ENCODE measurements at regions not wholly inside any gene's neighbourhood (a gene's known extent, or its start where the extent isn't known, plus 50 kb on each side); places are given as distances from the start of the nearest gene placed in this dataset.

GRCh38 chr14:43198465-43198864, 1308.6 kb downstream of the FSCB start:
- no peak overlapping the region for H3K27ac ChIP-seq (ENCODE audit: low read depth in 2 of 2, low read length in 1 of 2)
- no peaks in the 10 kb centered on the region for H3K79me2 ChIP-seq (ENCODE audit: insufficient read depth)
- ChIA-PET CTCF (no interaction called here), POLR2A (no interaction called here)
- no peaks in the 10 kb centered on the region for H3K9me3 ChIP-seq
- H3K9me2 ChIP-seq: no peaks in the 10 kb centered on the region
- H2AFZ ChIP-seq (ENCODE audit: low read depth): no peak overlapping the region
- no peaks in the 10 kb centered on the region for H3K27me3 ChIP-seq (ENCODE audit: insufficient read depth)
- H3F3A ChIP-seq (replicated peaks; ENCODE audit: insufficient read depth): no peaks in the 10 kb centered on the region
- no peaks in the 10 kb centered on the region for H4K20me1 ChIP-seq (ENCODE audit: insufficient read depth)
- H3K36me3 ChIP-seq (replicated peaks in 1 of 2; ENCODE audit: control insufficient read depth in 1 of 2, insufficient read depth in 2 of 2, low read length in 1 of 2): no peaks in the 10 kb centered on the region
- no peak overlapping the region for H3K9ac ChIP-seq
- WGBS (ENCODE audit: low lambda C conversion rate): 9% methylated on average over 2 of the region's 2 CpGs
- TF ChIP-seq RFX5 (IDR thresholded peaks at IDR 0.05; ENCODE audit: low read length) (no peak), CHD2 (IDR thresholded peaks at IDR 0.05; ENCODE audit: low read length, partially characterized antibody) (no peak), CTCF (IDR thresholded peaks at IDR 0.05) (no peak), YY1 (IDR thresholded peaks at IDR 0.05; ENCODE audit: low read depth) (no peak), TAF1 (IDR thresholded peaks at IDR 0.05; ENCODE audit: borderline replicate concordance, low read depth, low read length) (no peak), NFIC (IDR thresholded peaks at IDR 0.05; ENCODE audit: borderline replicate concordance) (no peak), FOSL2 (IDR thresholded peaks at IDR 0.05; ENCODE audit: borderline replicate concordance, low read depth) (no peak), GATA2 (CRISPR knock-in tag; IDR thresholded peaks at IDR 0.05) (no peak), MXI1 (IDR thresholded peaks at IDR 0.05; ENCODE audit: low read depth, low read length) (no peak), FOXM1 (IDR thresholded peaks at IDR 0.05; ENCODE audit: low read depth) (no peak), MEF2A (IDR thresholded peaks at IDR 0.05; ENCODE audit: borderline replicate concordance, low read depth) (no peak)
- H3K4me1 ChIP-seq (ENCODE audit: control insufficient read depth in 1 of 2, insufficient read depth in 2 of 2, low read depth in 1 of 2, low read length in 1 of 2): no peaks in the 10 kb centered on the region
- H3K4me2 ChIP-seq: no peak overlapping the region
- no peak for DNase-seq
- H3K4me3 ChIP-seq (ENCODE audit: low read depth in 2 of 2, low read length in 1 of 2): no peak overlapping the region

- ChIA-PET POLR2A (no interaction called here), CTCF (no interaction called here)
- no peaks in the 10 kb centered on the region for H3K9me2 ChIP-seq
- no peak overlapping the region for H3K27ac ChIP-seq (ENCODE audit: low read depth in 2 of 2, low read length in 1 of 2)
- no peak for DNase-seq
- no peak overlapping the region for H3K4me2 ChIP-seq
- no peaks in the 10 kb centered on the region for H3F3A ChIP-seq (replicated peaks; ENCODE audit: insufficient read depth)
- H3K4me3 ChIP-seq (ENCODE audit: low read depth in 2 of 2, low read length in 1 of 2): no peak overlapping the region
- H3K36me3 ChIP-seq (replicated peaks in 1 of 2; ENCODE audit: control insufficient read depth in 1 of 2, insufficient read depth in 2 of 2, low read length in 1 of 2): no peaks in the 10 kb centered on the region
- TF ChIP-seq FOSL2 (IDR thresholded peaks at IDR 0.05; ENCODE audit: borderline replicate concordance, low read depth) (no peak), TCF12 (IDR thresholded peaks at IDR 0.05) (no peak), GABPA (IDR thresholded peaks at IDR 0.05; ENCODE audit: low read depth) (no peak), NRF1 (IDR thresholded peaks at IDR 0.05; ENCODE audit: low read depth, low read length) (no peak)
- no peak overlapping the region for H2AFZ ChIP-seq (ENCODE audit: low read depth)
- H3K4me1 ChIP-seq (ENCODE audit: control insufficient read depth in 1 of 2, insufficient read depth in 2 of 2, low read depth in 1 of 2, low read length in 1 of 2): no peaks in the 10 kb centered on the region
- H3K9ac ChIP-seq: no peak overlapping the region
- H3K27me3 ChIP-seq (ENCODE audit: insufficient read depth): no peaks in the 10 kb centered on the region
- H4K20me1 ChIP-seq (ENCODE audit: insufficient read depth): no peaks in the 10 kb centered on the region
- no peaks in the 10 kb centered on the region for H3K79me2 ChIP-seq (ENCODE audit: insufficient read depth)
- no peaks in the 10 kb centered on the region for H3K9me3 ChIP-seq
- WGBS (ENCODE audit: low lambda C conversion rate): 0% methylated on average over 3 of the region's 3 CpGs
Measured at GRCh38 chr14:43184540-43184939, 1322.5 kb downstream of the FSCB start.

All from SK-N-SH (cell line).